HG02759 (cell line): ENCODE measurements at regions not wholly inside any gene's neighbourhood (a gene's known extent, or its start where the extent isn't known, plus 50 kb on each side); places are given as distances from the start of the nearest gene placed in this dataset.
"Not testable (repeated sequence)": the region's sequence is repeated elsewhere in the genome, so short reads cannot be mapped to it uniquely, and the experiment has no call there.

Experiments used
- ATAC-seq: cut with Tn5 transposase; IDR thresholded peaks from one replicate; pipeline ENCODE4 v1.9.1; 2021; ENCODE audit warnings: mild to moderate bottlenecking, moderate library complexity; ENCODE audit not compliant: unreplicated experiment

DNA sequence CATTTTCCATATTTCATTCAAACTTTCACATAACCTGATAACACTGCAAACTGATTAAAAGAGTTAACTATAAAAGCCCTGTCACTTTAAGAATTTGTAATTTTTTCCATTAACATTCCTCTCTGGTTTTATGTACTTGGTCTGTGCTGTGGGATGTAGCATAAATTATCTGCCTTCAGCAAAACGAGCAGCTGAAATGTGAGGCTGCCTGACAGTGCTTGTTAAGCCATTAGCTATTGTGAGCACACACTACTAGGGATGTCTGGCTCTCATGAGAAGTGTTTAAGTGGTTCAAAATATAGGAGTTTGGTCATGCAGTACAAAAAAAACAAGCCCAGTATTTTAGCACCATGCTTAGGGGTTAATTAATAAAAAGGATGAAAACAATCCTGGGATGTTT lies 63.0 kb downstream of the HOXA1 start:
- ATAC-seq, result no peak

- peak; percentile 77 for ATAC-seq
These were observed 64.3 kb downstream of the HOXA1 start for GRCh38 chr7:27031289-27032172.

DNA sequence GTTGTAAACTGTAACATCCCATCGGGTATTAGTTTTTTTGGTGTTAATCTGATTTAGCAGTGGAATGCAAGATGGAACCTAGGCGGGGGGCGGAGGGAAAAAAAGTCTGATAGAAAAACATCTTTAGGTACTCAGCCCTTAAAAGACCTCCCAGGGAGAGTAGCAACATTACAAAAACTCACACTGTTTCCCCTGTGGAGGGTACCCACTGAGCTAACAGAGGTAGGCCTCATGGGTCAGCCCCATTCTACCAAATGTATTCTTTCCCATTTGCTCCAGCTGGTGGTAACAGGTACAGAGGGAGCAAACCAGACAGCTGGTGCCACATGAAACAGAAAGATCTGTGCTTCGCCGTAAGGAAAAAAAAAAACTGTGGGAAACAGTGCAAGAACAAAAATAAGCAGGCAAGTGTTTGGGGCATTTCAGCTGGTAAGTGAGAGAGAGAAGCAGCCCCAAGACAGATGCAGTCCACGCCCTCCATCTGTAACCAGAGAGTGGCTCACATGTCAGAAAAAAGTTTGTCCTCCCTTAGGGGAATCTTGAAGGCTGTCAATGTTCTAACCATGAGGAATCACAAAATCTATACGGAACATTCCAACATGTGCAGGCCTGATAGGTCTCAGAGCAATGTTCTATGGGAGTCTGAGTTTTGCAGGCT lies 65.3 kb downstream of the HOXA1 start:
- ATAC-seq, result no peak

DNA sequence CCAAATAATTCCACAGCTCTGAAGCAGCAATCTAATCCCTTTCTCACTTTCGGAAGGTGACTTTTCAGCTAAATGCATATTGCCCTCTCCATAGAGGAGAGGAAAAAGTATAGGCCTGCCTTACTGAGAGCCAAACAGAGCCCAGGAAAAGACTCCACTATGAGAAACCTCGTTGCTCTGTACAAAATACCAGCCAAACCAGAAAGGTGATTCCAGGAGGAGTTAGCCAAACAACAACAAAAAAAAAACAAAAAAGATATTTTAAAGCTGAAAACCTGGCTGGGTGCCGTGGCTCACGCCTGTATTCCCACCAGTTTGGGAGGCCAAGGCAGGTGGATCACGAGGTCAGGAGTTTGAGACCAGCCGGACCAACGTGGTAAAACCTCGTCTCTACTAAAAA lies 70.5 kb downstream of the HOXA1 start:
- no peak for ATAC-seq

GRCh38 chr7:27010068-27010467 lies 85.7 kb downstream of the HOXA1 start:
- ATAC-seq, result no peak

DNA sequence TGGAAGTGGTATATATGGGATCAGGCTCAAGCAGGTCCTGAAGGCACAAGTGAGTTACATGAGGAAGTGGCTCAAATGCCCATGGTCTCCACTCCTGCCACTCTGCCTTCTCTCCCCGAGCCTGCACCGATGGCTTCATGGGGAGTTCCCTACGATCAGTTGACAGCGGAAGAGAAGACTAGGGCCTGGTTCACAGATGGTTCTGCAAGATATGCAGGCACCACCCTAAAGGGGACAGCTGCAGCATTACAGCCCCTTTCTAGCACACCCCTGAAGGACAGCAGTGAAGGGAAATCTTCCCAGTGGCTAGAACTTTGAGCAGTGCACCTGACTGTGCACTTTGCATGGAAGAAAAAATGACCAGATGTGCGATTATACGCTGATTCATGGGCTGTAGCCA lies 95.3 kb downstream of the HOXA1 start:
- ATAC-seq, result no peak

GRCh38 chr7:26998284-26998683 lies 97.5 kb downstream of the HOXA1 start:
- not testable (repeated sequence) for ATAC-seq

- ATAC-seq, result no peak
These were observed 100.1 kb downstream of the HOXA1 start for GRCh38 chr7:26995666-26996065.

DNA sequence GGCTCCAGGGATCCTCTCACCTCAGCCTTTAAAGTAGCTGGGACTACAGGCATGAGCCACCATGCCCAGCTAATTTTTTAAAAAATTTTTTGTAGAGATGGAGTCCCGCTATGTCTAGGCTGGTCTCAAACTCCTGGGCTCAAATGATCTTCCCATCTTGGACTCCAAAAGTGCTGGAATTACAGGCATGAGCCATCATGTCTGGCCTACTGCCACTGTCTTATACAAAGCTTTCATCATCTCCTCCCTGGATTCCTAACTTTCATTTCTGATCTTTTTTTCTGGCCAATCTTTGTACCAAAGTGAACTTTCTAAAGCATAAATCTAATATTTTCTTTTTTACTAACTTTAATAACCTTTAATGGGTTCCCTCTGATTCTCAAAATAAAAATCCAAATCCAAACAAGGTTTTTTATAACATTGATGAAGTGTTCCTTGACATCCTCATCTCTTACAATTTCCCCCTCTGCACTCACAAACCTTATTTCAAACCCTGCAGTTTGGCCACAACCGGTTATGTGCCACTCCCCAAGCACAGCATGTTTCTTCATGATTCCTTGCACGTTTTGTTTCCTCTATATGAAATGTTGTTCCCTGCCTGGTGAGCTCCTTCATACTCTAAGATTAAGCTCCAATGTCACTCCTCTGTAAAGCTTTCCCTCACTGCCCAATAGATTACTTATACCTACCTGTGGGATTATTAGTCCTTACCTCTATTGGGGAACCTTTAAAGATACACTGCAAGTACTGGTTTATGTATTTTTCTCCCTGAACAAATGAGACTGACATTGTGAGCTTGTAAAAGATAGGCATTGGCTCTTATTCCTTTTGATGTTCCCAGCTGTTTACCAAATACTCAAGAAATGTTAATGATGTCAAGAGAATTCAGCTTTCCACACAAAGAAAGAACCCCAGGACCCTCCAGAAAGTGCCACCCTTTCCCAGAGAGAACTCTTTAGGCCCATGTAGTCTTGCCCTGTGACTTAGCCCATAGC lies 101.7 kb downstream of the HOXA1 start:
- no peak for ATAC-seq

- ATAC-seq, result no peak
These were observed 103.1 kb downstream of the HOXA1 start for GRCh38 chr7:26992670-26993069.

DNA sequence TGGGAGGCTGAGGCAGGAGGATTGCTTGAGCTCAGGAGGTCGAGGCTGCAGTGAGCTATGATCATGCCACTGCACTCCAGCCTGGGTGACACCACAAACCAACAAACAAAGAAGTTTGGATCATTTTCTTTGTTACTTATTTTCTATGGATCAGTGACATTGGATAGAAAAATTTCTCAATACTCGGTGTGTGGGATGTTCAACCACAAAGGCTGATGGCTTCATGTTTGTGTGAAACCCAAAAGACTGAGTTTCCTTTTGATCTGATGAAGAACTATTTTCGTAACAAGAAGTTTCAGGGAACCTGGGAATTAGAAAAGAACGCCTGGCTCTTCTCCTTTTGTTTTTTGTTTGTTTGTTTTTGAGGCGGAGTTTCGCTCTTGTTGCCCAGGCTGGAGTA lies 104.0 kb downstream of the HOXA1 start:
- ATAC-seq, result no peak

GRCh38 chr7:26989897-26990670 lies 105.7 kb downstream of the HOXA1 start:
- no peak for ATAC-seq

DNA sequence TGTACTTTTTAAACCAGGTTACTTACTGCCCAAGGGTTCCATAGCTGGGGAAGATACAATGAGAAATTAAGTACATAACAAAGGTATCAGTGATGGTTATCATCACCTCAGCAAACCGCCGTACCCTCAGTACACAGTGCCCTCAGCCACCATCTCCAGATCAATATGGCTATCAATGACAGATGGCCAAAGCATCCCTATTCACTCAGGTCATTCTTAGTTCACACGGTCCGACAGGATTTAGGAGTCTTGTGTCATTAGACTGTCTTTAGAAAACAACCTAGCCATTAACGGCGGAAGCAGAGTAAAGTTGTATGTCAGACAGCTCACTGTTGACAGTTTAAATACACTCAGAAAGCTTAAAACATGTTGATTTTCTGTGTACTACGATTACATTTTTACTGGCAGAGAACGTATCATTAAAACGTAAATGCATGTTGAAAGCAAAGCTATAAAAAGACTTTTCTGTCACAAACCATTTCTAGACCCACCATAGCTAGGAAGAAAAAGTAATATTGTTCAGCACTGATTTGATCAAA lies 106.9 kb downstream of the HOXA1 start:
- ATAC-seq, result no peak

GRCh38 chr7:26987338-26987737 lies 108.5 kb downstream of the HOXA1 start:
- ATAC-seq, result no peak

- ATAC-seq, result no peak
These were observed 113.8 kb upstream of the SKAP2 start for GRCh38 chr7:26978146-26978545.

DNA sequence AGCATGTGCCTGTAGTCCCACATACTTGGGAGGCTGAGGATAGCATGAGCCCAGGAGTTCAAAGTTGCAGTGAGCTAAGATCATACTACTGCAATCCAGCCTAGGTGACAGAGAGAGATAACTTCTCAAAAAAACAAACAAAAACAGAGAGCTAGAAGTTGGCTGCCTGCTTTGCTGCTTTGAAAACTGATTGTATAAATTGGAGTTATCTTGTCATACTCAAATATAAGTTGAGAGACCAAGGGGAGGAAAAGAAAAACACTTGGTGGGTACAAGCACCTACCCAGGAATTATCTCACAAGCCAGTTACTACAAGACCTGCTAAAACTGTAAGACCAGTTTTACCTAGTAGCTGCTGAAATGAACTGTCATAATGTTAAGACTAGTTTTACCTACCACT lies 112.5 kb upstream of the SKAP2 start:
- no peak for ATAC-seq

DNA sequence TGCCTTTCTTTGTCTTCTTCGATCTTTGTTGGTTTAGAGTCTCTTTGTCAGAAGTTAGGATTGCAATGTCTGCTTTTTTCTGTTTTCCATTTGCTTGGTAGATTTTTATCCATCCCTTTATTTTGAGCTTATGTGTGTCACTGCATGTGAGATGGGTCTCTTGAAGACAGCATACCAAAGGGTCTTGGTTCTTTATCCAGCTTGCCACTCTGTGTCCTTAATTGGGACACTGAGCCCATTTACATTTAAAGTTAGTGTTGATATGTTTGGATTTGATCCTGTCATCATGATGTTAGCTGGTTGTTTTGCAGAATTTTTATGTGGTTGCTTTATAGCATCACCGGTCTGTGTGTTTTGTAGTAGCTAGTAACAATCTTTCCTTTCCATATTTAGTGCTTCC lies 107.5 kb upstream of the SKAP2 start:
- not testable (repeated sequence) for ATAC-seq

DNA sequence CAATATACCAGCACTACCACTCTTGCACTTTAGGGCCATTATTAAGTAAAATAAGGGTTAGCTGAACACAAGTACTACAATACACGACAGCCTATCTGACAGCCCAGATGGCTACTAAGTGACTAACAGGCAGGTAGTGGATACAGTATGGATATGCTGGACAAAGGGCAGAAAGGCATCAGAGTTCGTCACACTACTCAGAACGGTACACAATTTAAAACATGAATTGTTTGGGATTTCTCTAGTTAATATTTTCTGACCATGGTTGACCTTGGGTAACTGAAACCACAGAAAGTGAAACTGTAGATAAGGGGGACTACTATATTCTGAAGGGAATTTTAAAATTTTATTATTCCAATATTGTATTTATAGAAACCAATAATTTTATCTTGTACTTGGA lies 101.3 kb upstream of the SKAP2 start:
- no peak for ATAC-seq

GRCh38 chr7:26964156-26964808 lies 99.9 kb upstream of the SKAP2 start:
- no peak for ATAC-seq

DNA sequence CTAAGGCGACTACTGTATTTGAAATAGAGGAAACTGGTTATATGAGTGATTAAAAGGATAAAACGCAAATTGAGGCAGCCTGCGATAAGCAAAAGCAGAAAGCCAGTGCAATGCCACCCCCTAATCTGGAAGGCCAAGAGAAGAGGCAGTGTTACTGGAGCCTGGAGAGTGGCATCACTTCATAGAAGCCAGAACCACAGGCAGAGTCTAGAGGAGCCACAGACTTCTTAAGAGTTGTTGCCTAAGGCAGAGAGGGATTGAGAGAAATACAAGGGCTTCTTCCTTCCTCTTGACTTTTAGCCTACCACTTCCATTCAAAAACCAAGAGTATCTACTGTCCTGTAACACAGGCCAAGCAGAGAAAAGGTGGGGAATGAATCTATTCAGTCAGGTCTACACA lies 94.9 kb upstream of the SKAP2 start:
- no peak for ATAC-seq
